ENCODE measurements at regions not wholly inside any gene's neighbourhood (a gene's known extent, or its start where the extent isn't known, plus 50 kb on each side); places are given as distances from the start of the nearest gene placed in this dataset.

GRCh38 chr3:94246171-94246570 is 183.3 kb downstream of the NSUN3 start (continued):
- TF ChIP-seq ELK3 (CRISPR knock-in tag; IDR thresholded peaks at IDR 0.05) (no peak), ARNT (IDR thresholded peaks at IDR 0.05) (no peak)

- ChIA-PET CTCF (ENCODE audit: low intra/inter-chr PET ratio) (no interaction called here), POLR2A (no interaction called here)
- Histone ChIP-seq H3K36me3 (ENCODE audit: control insufficient read depth, insufficient read depth, low read length) (no peaks in the 10 kb centered on the region), H3K9me3 (replicated peaks; ENCODE audit: control insufficient read depth, insufficient read depth, low read depth, low read length) (no peaks in the 10 kb centered on the region), H2AFZ (ENCODE audit: low read depth, low read length) (no peak overlapping the region), H3K27ac (ENCODE audit: extremely low read depth, low read depth, low read length) (no peak overlapping the region), H3K4me2 (ENCODE audit: insufficient read depth, low read length) (no peak overlapping the region), H3K4me1 (replicated peaks in 1 of 2; ENCODE audit: control insufficient read depth in 2 of 2, insufficient read depth in 2 of 2, low read length in 2 of 2) (no peaks in the 10 kb centered on the region), H3K27me3 (ENCODE audit: control insufficient read depth in 2 of 2, insufficient read depth in 2 of 2, low read length in 2 of 2) (no peaks in the 10 kb centered on the region), H3K9me1 (ENCODE audit: control insufficient read depth, insufficient read depth, low read length) (no peaks in the 10 kb centered on the region), H3K79me2 (ENCODE audit: control insufficient read depth, insufficient read depth, low read length) (no peaks in the 10 kb centered on the region), H3K9ac (ENCODE audit: insufficient read depth in 1 of 2, low read depth in 2 of 2, low read length in 2 of 2) (no peak overlapping the region), H3K4me3 (no peak overlapping the region), H4K20me1 (replicated peaks; ENCODE audit: control insufficient read depth, insufficient read depth, low read length) (no peaks in the 10 kb centered on the region)
- BruUV-seq (replicated peaks), result no TSS peak
- no peak for ATAC-seq
- FAIRE-seq, result no peak
- TF ChIP-seq ZNF174 (CRISPR knock-in tag; IDR thresholded peaks at IDR 0.05), result no peak
- TF ChIP-seq ETS1 (conservative IDR thresholded peaks at IDR 0.05; ENCODE audit: control insufficient read depth, low read depth, low read length), result no peak
- TF ChIP-seq PKNOX1 (IDR thresholded peaks at IDR 0.05), result no peak
- no peak for TF ChIP-seq BRD9 (IDR thresholded peaks at IDR 0.05; ENCODE audit: low read depth, partially characterized antibody)
- TF ChIP-seq TCF7 (IDR thresholded peaks at IDR 0.05; ENCODE audit: borderline replicate concordance), result no peak
- TF ChIP-seq NRF1 (conservative IDR thresholded peaks at IDR 0.05 in 1 of 2, IDR thresholded peaks at IDR 0.05 in 1 of 2), result no peak
- in situ Hi-C loops (cut with MboI) (no loop called here), intact Hi-C loops (cut with micrococcal nuclease) (no loop called here)
- no peak for DNase-seq (ENCODE audit: extremely low read depth in 1 of 4, low spot score in 3 of 4)
- 0% methylated on average over 1 of the region's 1 CpG for WGBS (ENCODE audit: insufficient coverage, low coverage, missing lambda C conversion rate)
These were observed 185.2 kb downstream of the NSUN3 start for GRCh38 chr3:94248042-94248441.

Data from K562 (cell line).